Hematopoietic multipotent progenitor cell (in vitro differentiated cells): ENCODE measurements at regions not wholly inside any gene's neighbourhood (a gene's known extent, or its start where the extent isn't known, plus 50 kb on each side); places are given as distances from the start of the nearest gene placed in this dataset.

Experiments
- DNase-seq, 3 donors: peaks; one replicate each; pipeline ENCODE4 v3.0.0-alpha.2; 2011 to 2015; ENCODE audit warnings: low read depth in 2 of 3, low spot score in 2 of 3

- DNase-seq: no peak
Measured at GRCh38 chr14:104353921-104354701, 215.7 kb downstream of the KIF26A start.

- DNase-seq: no peak
Measured at GRCh38 chr14:104355101-104356019, 217.0 kb downstream of the KIF26A start.

DNA sequence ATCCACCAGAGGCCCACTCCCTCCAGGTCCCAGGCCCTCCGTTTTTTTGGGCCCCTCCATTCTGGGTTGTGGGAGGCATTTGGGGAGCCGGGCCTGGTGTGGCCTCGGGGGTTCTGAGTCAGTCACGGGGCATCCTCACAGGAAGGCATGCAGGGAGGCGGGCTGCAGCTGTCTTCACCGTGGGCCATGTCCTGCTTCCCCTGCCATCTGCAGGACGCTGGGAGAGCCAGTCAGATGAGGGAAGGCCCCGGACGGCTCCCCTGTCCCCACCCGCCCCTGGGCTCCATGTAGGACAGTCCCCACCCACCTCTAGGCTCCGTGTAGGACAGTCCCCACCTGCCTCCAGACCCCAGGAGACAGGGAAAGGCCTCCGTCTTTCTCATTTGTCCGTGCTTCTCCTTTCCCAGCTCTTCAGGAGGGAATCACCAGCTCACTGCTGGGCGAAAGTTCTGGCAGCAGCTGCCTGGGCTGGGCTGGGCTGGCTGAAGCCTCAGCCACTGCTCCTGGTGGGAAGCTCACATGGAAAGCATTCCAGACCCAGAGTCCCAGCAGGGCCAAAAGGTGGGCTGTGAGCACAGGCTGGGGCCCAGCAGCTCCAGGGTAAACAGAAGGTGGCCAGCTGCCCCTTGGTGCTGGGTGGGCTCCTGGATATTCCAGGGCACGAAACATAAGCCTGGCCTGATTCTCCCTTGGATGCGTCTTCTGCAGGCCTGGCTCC, 217.8 kb downstream of the KIF26A start:
- no peak for DNase-seq

GRCh38 chr14:104356738-104357688, 218.6 kb downstream of the KIF26A start:
- DNase-seq: no peak

DNA sequence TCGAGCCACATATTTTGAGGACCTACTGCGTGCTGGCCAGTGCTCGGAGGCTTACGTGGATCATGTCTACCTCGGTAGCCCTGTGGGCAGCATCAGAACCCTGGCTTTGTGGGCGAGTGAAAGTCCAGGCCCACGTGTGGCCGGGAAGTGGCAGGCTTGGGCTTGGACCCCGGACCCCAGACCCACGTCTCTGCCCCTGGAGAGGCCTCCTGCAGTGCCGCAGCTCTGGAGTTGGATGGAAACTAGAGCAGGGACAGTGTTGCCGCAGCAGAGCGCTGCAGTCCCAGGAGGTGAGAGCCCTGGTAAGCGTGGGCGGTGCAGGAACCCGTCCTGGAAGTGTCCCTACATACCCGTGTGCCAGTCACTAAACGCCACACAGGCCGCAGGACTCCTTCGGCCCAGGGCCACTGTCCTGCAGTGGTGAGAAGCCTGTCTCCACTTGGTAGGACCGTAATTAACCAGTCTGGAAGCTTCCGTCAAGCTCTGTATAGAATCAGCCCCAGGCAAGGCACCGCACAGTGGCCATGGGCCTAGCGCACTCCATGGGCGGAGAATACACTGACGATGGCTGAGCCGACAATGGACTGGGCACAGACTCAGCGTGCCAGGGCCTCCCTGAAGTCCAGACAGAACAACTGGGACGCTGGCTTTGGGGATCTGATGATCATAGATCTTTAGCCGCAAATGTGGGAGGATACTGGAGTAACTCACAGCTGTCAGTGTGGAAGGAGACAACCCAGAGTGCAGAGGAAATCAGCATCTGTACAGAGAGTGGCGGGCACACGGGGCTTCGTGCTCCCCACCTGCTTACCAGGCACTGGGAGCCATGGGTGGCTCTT, 219.5 kb downstream of the KIF26A start:
- no peak for DNase-seq

- no peak for DNase-seq
Measured at GRCh38 chr14:104358528-104359300, 220.3 kb downstream of the KIF26A start.

DNA sequence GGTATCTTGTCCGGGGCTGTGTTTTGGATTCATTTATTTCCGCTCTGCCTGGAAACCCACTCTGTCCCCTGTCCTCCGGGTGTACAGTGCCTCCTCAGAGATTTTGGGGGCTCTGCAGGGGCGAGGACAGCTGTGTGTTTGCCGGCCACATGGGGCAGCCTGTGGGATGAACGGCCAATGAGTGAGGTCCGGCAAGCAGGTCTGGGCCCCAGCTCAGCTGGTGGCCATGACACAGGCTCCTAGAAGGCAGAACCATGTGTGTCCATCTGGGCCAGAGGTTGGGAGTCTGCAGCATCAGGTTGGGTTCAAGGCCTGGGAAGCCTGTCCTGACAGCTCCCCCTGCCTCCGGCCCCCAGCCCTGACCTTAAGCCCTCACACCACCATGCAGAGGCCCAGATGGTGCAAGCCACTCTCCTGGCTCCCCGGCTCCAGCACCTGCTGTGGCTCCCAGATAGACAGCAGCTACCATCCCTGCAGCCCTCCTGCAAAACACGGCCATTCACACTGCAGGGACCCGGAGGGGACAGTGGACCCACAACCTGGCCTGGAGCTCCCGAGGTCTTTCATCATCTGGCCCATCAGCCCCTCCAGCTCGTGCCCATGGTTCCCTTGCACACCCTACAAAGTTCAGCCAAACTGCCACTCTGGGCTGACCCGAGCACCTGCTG, 220.1 kb upstream of the C14orf180 start:
- no peak for DNase-seq

GRCh38 chr14:104359969-104360442, 219.6 kb upstream of the C14orf180 start:
- no peak for DNase-seq

DNA sequence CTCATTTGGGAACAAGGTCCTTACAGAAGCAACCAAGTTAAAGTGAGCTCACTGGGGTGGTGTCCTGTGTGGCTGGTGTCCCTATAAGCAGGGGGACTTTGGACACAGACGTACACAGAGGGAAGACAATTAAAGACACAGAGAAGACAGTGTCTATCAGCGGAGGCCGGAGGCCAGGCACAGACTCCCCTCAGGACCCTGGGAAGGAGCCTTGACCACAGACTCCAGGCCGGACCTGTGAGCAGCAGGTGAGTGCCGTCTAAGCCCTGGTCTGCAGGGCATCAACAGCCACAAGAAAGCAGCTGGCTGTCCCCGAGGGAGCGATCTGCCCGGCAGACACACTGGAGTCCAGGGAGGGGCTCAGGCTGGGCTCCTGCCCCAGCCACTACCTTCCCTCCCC, 219.1 kb upstream of the C14orf180 start:
- DNase-seq: no peak

GRCh38 chr14:104361101-104361591, 218.4 kb upstream of the C14orf180 start:
- no peak for DNase-seq

DNA sequence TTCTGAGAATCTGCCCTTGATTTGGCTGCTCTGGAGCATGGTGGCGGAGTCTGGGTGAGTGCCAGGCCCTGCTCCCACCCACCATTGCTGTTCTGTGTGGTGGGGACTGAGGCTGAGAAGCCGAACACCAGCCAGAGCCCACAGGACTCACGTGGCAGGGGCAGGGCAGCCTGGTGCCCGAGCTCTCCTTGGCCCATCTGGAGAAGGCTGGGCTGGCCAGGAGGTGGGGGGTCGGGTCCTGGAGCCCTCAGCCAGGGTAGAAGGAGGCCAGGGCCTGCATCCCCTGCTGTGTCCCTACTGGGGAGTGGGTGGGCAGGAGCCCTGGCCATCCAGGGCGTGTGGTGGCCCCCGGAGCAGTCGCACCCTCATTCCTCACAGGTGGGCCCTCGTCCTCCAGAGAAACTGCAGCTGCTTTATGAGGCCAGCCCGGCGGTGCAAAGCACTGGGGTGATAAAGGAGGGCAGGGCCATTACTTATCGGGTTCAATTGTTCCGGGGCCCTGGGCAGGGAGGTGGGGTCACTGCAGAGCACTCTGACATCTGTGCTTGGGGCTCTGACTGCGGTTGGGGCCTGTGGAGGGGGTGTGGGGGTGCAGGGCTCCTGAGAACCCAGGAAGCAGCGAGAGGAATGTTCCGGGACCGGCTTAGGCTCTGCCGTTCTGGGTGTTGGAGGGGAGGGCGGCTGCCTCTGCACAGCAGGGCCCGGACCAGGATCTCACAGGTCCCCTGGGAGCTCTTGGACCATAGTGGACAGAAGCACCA, 217.5 kb upstream of the C14orf180 start:
- DNase-seq: no peak

DNA sequence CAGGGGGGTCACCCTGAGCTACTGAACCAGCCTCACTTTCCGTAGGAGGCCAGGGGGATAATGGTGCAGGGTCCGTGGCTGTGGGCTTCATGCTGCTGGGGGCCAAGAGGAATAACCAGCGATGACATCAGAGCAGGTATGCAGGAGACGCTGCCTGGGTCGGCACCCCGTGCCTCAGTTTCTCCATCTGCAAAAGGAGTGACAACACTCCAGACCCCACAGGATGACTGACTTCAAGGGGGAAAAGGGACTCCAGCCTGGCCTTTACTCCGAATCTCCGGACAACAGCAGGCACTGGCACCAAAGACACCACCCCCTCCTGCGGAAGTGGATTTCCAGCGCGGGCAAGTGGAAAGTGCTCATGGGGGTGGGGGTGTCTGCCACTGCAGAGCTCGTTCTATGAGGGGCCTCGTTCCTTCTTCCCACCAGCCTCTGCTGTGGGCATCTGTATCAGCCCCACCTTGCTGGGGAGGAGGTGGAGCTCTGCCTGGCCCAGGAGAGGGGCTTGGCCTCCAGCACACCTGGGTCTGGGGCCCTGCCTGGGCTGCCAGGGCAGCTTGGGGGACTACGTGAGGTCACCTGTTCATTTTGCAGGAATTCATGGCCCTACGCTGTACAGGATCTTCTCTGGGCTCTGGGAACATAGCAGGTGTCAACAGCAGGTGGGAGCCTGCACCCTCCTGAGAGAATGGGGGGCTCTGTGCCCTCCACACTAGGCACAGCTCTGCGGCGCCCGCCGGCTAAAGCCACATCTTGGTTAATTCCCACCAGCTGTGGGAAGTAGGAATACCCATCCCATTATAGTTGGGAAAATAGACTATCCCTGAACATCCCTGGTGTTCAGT, 216.6 kb upstream of the C14orf180 start:
- no peak for DNase-seq

- DNase-seq: no peak
Measured at GRCh38 chr14:104363891-104364760, 215.4 kb upstream of the C14orf180 start.

DNA sequence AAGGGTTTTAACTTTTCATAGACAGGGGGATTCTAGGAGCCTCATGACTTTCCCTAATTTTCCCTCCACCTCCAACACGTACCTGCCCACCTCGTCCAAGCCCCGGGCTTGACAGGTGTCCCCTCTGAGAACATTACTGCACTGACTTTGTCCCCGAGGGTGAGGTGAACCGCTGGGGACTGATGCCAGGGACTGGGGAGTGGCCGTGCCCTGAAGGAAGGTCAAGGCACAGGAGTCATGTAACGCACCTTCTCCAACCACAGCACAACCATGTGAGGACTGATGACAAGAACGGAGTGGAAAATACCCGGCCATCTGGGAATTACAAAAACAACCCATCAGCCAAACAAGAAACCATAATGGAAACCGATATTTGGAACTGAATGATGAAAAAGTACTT, 214.7 kb upstream of the C14orf180 start:
- no peak for DNase-seq
